ENCODE measurements at regions not wholly inside any gene's neighbourhood (a gene's known extent, or its start where the extent isn't known, plus 50 kb on each side); places are given as distances from the start of the nearest gene placed in this dataset.

DNA sequence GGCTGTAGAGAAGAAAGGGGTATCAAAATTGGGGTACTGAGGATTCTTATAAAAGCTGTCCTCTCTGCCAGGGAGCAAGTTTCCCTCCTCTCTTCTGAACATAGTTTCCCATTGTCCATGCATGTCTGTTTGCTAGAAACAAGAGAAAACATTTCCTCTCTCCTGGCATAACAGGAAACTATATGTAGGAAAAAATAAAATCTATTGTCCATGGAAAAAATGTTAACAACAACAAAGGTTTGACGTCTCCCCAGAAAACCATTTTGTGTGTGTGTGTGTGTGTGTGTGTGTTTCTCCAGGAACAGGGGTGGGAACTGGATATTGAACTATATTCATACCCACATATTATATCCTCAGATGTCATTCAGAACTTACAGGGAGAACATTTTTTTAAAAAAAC is 107.2 kb downstream of the GASK1B start:
- TF ChIP-seq, protein P1, sequence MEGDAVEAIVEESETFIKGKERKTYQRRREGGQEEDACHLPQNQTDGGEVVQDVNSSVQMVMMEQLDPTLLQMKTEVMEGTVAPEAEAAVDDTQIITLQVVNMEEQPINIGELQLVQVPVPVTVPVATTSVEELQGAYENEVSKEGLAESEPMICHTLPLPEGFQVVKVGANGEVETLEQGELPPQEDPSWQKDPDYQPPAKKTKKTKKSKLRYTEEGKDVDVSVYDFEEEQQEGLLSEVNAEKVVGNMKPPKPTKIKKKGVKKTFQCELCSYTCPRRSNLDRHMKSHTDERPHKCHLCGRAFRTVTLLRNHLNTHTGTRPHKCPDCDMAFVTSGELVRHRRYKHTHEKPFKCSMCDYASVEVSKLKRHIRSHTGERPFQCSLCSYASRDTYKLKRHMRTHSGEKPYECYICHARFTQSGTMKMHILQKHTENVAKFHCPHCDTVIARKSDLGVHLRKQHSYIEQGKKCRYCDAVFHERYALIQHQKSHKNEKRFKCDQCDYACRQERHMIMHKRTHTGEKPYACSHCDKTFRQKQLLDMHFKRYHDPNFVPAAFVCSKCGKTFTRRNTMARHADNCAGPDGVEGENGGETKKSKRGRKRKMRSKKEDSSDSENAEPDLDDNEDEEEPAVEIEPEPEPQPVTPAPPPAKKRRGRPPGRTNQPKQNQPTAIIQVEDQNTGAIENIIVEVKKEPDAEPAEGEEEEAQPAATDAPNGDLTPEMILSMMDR (IDR thresholded peaks at IDR 0.05): no peak
- no peak for TF ChIP-seq POLR2A (IDR thresholded peaks at IDR 0.05)
- no peak for TF ChIP-seq POLR2AphosphoS5 (IDR thresholded peaks at IDR 0.05)

Data from prostate gland (tissue), 2 donors.